SU-DHL-6 (cell line): ENCODE measurements at regions not wholly inside any gene's neighbourhood (a gene's known extent, or its start where the extent isn't known, plus 50 kb on each side); places are given as distances from the start of the nearest gene placed in this dataset.

Experiments
- H2AFZ ChIP-seq: fragments of 200-600 bp; sonication (generic); 2 replicates; pipeline ENCODE4 v1.6.1; 2014; ENCODE audit warnings: low read depth, mild to moderate bottlenecking, moderate library complexity, mixed read lengths, antibody characterized with exemption, low read length; ENCODE audit not compliant: severe bottlenecking
- H3F3A ChIP-seq: fragments of 200-600 bp; shearing (Covaris generic); 2 replicates; pipeline ENCODE4 v1.6.0; 2016; ENCODE audit warnings: antibody characterized with exemption, mild to moderate bottlenecking; ENCODE audit not compliant: insufficient read depth
- H3K27ac ChIP-seq: fragments of 200-600 bp; sonication (generic); 2 replicates; pipeline ENCODE4 v1.5.1; 2016; ENCODE audit warnings: low read depth, mild to moderate bottlenecking, low read length, moderate library complexity, mixed read lengths
- H3K27me3 ChIP-seq: fragments of 200-600 bp; sonication (generic), shearing (Covaris generic); 2 replicates; pipeline ENCODE4 v1.6.0; 2014; ENCODE audit warnings: mild to moderate bottlenecking, low read length
- H3K36me3 ChIP-seq: fragments of 200-600 bp; sonication (generic); 2 replicates; pipeline ENCODE4 v1.6.1; 2014; ENCODE audit warnings: mild to moderate bottlenecking, low read length, mixed read lengths
- H3K4me2 ChIP-seq: fragments of 300-600, 200-600 bp; shearing (Covaris generic), sonication (generic); 2 replicates; pipeline ENCODE4 v1.6.0; 2014; ENCODE audit warnings: low read length, low read depth, mild to moderate bottlenecking; ENCODE audit not compliant: poor library complexity, severe bottlenecking
- H3K4me3 ChIP-seq: fragments of 200-600 bp; sonication (generic); 2 replicates; pipeline ENCODE4 v1.5.1; 2014; ENCODE audit warnings: antibody characterized with exemption, low read length, mild to moderate bottlenecking, mixed read lengths; ENCODE audit not compliant: insufficient read depth, poor library complexity, severe bottlenecking
- H3K79me2 ChIP-seq: fragments of 200-600 bp; sonication (generic); 2 replicates; pipeline ENCODE4 v1.6.1; 2014; ENCODE audit warnings: mild to moderate bottlenecking, low read length, moderate library complexity; ENCODE audit not compliant: insufficient read depth
- H3K9ac ChIP-seq: fragments of 200-600 bp; sonication (generic); 2 replicates; pipeline ENCODE4 v1.7.0; 2014; ENCODE audit warnings: mild to moderate bottlenecking, low read length
- H3K9me2 ChIP-seq: fragments of 200-600 bp; sonication (generic); replicated peaks from 2 replicates; pipeline ENCODE4 v1.6.1; 2014; ENCODE audit warnings: low read length; ENCODE audit not compliant: insufficient read depth
- H3K9me3 ChIP-seq: fragments of 200-600 bp; sonication (generic); 2 replicates; pipeline ENCODE4 v1.6.1; 2014; ENCODE audit warnings: low read length, mixed read lengths; ENCODE audit not compliant: insufficient read depth
- H4K20me1 ChIP-seq: fragments of 200-600 bp; sonication (generic); 2 replicates; pipeline ENCODE4 v1.6.1; 2014; ENCODE audit warnings: low read depth, mild to moderate bottlenecking, antibody characterized with exemption, low read length, moderate library complexity, mixed read lengths
- EZH2phosphoT487 ChIP-seq: fragments of 200-600 bp; sonication (generic), shearing (Covaris generic); conservative IDR thresholded peaks from 2 replicates; pipeline ENCODE4 v1.6.1; 2018; ENCODE audit warnings: mild to moderate bottlenecking, antibody characterized with exemption, low read length, moderate library complexity, mixed read lengths
- TF ChIP-seq, protein P1 (sequence below): fragments of 200-600 bp; sonication (generic); IDR thresholded peaks from one replicate; pipeline ENCODE4 v1.5.1; 2017; ENCODE audit warnings: antibody characterized with exemption, mild to moderate bottlenecking, low read length, moderate library complexity; ENCODE audit not compliant: insufficient read depth, poor library complexity, severe bottlenecking

DNA sequence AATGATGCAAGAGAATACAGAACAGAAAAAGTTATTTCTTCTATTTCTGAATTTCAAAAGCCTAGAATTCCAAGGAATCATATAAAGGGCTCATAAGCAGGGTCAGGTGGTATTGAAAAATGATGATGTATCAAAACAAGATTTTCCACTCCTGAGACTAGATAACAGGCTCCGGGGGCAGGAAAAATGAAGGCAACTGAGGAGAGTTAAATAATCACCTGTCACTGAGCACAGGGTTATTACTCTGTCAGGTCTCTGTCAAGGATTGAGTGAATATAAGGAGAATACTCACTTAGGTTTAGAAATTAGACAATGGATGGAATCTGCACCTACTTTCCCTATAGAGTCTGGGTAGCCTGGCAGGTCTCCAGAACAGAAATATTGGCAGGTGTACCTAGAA lies 76.1 kb upstream of the KHDRBS2 start:
- Histone ChIP-seq H2AFZ (no peak overlapping the region), H3K4me2 (no peak overlapping the region), H3K27me3 (no peaks in the 10 kb centered on the region), H3K79me2 (no peaks in the 10 kb centered on the region), H4K20me1 (no peaks in the 10 kb centered on the region), H3K9ac (no peak overlapping the region), H3K36me3 (no peaks in the 10 kb centered on the region; the same call in 1 of the 2 replicates), H3K4me3 (no peak overlapping the region), H3K9me2 (no peaks in the 10 kb centered on the region), H3F3A (no peaks in the 10 kb centered on the region), H3K9me3 (no peaks in the 10 kb centered on the region), H3K27ac (no peak overlapping the region)
- no peak for TF ChIP-seq EZH2phosphoT487

DNA sequence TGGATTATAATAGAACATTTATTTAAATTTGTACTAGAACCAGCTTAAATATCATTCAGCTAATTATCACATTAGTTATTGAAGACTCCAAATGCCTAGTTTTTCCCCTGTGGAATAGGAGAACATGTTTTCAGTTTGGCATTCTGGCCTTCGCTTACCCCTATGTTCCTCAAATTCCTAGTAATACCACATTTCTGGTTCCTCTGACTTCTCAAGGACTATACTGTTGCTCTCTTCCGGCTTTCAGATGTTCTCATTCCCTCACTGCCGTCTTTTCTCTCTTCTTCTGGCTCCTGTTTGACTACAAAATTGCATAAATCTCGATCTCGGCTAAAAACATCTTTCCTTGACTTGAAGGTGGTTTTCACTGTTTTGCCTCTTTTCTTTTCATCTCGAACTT lies 71.8 kb upstream of the KHDRBS2 start:
- Histone ChIP-seq H3K27me3 (no peaks in the 10 kb centered on the region), H3K9me2 (no peaks in the 10 kb centered on the region), H3K79me2 (no peaks in the 10 kb centered on the region), H3K4me2 (peak overlapping the region; percentile 20), H3K9me3 (no peaks in the 10 kb centered on the region), H3K4me3 (no peak overlapping the region), H3K9ac (no peak overlapping the region), H3K27ac (no peak overlapping the region), H2AFZ (peak overlapping the region; percentile 71), H3K36me3 (no peaks in the 10 kb centered on the region), H3F3A (no peaks in the 10 kb centered on the region), H4K20me1 (no peaks in the 10 kb centered on the region)
- TF ChIP-seq, protein P1, sequence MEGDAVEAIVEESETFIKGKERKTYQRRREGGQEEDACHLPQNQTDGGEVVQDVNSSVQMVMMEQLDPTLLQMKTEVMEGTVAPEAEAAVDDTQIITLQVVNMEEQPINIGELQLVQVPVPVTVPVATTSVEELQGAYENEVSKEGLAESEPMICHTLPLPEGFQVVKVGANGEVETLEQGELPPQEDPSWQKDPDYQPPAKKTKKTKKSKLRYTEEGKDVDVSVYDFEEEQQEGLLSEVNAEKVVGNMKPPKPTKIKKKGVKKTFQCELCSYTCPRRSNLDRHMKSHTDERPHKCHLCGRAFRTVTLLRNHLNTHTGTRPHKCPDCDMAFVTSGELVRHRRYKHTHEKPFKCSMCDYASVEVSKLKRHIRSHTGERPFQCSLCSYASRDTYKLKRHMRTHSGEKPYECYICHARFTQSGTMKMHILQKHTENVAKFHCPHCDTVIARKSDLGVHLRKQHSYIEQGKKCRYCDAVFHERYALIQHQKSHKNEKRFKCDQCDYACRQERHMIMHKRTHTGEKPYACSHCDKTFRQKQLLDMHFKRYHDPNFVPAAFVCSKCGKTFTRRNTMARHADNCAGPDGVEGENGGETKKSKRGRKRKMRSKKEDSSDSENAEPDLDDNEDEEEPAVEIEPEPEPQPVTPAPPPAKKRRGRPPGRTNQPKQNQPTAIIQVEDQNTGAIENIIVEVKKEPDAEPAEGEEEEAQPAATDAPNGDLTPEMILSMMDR, result no peak
- no peak for TF ChIP-seq EZH2phosphoT487

DNA sequence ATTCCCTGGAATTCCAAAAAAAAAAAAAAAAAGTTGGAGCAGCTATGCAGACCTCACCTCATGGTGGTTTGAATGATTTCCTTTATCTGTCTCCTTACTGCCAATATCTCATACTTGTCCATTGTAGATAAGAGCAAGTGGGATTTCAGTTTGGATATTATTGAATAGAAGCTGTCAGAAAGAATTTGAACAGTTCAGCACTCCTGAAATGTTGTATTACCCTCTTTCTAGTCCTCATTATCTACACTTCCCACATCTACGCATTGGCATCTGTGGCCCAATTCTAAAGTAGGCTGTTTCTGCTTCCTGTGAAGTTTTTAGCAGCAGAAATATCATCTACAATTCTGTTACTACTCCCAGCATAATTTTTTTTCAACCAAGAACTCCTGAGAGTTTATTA lies 68.2 kb upstream of the KHDRBS2 start:
- Histone ChIP-seq H3K36me3 (no peaks in the 10 kb centered on the region), H3K4me3 (no peak overlapping the region), H3K9ac (no peak overlapping the region), H4K20me1 (no peaks in the 10 kb centered on the region), H3K27me3 (no peaks in the 10 kb centered on the region), H3F3A (no peaks in the 10 kb centered on the region), H3K4me2 (no peak overlapping the region), H2AFZ (peak overlapping the region; percentile 25), H3K9me2 (no peaks in the 10 kb centered on the region), H3K9me3 (no peaks in the 10 kb centered on the region), H3K79me2 (no peaks in the 10 kb centered on the region), H3K27ac (no peak overlapping the region)
- TF ChIP-seq EZH2phosphoT487, result no peak
- TF ChIP-seq, protein P1, result no peak

DNA sequence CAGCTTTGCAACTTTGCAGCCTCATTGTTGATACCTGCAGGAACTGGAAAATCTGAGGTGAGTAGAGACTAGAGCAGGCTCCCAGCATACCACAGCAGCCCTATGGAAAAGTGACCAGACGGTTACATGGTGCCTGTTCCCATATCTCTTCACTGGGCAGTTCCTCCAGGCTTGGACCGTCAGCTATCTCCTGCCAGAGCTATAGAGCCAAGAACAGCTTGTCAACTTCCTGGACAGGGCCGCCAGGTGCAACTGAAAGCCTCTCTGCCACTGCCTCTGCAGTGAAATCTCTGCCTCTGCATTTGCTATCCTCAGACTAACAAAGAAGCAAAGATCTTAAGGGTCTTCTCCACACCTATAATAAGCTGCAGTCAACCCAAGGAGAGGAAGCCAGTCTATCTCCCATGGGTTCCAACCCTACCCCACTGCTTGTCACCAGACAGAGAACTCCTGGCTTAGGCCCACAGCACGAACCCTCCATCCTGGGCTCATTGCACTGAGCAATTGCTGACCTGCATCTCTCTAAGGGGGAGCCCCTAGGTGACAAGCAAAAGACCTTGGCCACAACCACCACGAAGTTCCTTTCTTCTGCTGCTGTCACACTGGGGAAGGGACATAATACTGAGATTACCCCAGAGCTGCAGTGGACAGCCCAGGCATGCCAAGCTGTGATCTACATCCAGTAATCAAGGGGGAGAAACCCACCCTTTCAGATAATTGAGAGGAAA lies 60.1 kb upstream of the KHDRBS2 start:
- Histone ChIP-seq H3K9ac (no peak overlapping the region), H3K36me3 (no peaks in the 10 kb centered on the region), H3K79me2 (no peaks in the 10 kb centered on the region), H3K27ac (no peak overlapping the region), H3K9me2 (no peaks in the 10 kb centered on the region), H2AFZ (no peak overlapping the region), H4K20me1 (no peaks in the 10 kb centered on the region), H3K4me2 (no peak overlapping the region), H3K27me3 (no peaks in the 10 kb centered on the region), H3K4me3 (no peak overlapping the region), H3K9me3 (no peaks in the 10 kb centered on the region), H3F3A (no peaks in the 10 kb centered on the region)
- TF ChIP-seq EZH2phosphoT487, result no peak
- TF ChIP-seq, protein P1, result no peak
